ENCODE measurements at regions not wholly inside any gene's neighbourhood (a gene's known extent, or its start where the extent isn't known, plus 50 kb on each side); places are given as distances from the start of the nearest gene placed in this dataset.

DNA sequence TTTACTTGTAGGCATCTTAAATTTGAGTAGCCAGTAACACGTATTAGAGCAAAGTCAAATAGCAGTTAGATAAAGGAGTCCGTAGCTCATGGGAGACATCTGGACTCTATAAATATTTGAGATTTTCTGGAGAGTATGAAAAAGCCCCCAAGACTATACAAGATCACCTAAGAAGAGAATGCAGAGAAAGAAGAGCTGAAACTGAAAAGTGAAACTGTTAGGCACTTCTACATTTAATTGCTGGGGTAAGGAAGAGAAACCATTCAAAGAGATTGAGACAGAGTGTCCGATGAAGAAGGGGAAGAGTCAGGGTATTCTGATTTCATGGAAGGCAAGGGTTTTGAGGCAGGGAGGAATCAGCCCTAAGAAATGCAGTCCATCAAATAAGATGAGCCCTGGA is 2372.1 kb downstream of the MAT2B start:
- DNase-seq (ENCODE audit: low read depth, low spot score) = no peak

GRCh38 chr5:165881259-165881658 is 2375.8 kb downstream of the MAT2B start:
- no peak for DNase-seq (ENCODE audit: low read depth, low spot score)

GRCh38 chr5:165882099-165882498 is 2376.7 kb downstream of the MAT2B start:
- no peak for DNase-seq (ENCODE audit: low read depth, low spot score)

- DNase-seq (ENCODE audit: low read depth, low spot score) = no peak
Observed at GRCh38 chr5:165885623-165886350, 2380.4 kb downstream of the MAT2B start.

- no peak for DNase-seq (ENCODE audit: low read depth, low spot score)
Observed at GRCh38 chr5:165887147-165887546, 2381.7 kb downstream of the MAT2B start.

GRCh38 chr5:165892383-165892782 is 2387.0 kb downstream of the MAT2B start:
- no peak for DNase-seq (ENCODE audit: low read depth, low spot score)

GRCh38 chr5:165894916-165895315 is 2389.5 kb downstream of the MAT2B start:
- DNase-seq (ENCODE audit: low read depth, low spot score) = no peak

DNA sequence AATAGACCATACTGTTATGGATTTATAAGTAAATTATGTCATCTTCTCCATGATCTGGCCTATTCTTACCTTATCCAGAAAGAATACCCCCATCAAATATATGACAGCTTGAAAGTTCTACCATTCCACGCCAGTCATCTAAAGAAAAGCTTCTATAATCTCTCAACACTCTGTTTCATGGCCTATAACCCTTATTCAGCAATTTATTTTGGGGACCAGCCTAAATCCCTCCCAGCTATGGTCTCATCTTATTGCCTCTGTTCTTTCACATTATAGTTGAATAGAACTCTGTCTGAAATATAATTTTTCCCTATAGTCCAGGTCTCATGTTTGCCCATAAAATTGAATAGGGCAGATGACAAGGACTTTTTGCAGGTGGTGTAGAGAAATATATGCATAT is 2387.6 kb upstream of the WWC1 start:
- DNase-seq (ENCODE audit: low read depth, low spot score) = no peak

DNA sequence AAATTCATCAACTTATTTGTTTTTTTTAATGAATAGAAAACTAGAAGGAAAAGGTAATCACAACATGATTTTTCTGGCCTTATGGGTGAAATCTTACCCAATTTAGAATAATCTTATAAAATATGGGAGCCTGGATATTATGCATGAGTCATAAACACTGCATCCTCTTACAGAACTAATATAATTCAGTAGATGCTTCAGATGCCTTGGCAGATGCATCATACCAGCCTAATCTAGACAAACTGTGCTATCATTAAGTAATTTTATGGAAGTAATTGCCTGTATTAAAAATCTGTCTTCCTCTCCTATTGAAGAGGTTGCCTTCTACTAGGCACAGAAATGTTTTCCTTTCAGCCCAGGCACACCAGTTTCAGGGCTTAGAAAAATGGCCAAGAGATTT is 2384.6 kb upstream of the WWC1 start:
- no peak for DNase-seq (ENCODE audit: low read depth, low spot score)

DNA sequence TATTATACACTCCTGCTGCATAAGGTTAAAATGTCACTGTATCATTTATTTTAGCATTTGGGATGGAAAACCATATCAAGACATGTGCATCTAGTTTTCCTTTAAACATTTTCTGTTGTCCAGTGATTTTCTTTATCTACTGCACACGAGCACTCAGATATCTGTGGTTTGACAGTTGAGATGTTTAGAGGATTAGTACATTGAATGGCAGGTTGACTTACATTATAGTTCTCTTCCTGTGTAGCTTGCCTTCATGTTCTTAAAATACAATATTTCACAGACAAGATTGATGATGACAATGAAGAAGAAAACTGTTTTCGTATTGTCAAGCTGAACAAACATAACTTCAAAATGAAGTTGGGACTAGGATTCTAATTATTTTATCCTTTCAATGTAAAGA is 2378.4 kb upstream of the WWC1 start:
- DNase-seq (ENCODE audit: low read depth, low spot score) = no peak

GRCh38 chr5:165914456-165914855 is 2377.0 kb upstream of the WWC1 start:
- no peak for DNase-seq (ENCODE audit: low read depth, low spot score)

GRCh38 chr5:165919196-165919595 is 2372.2 kb upstream of the WWC1 start:
- no peak for DNase-seq (ENCODE audit: low read depth, low spot score)

GRCh38 chr5:165920655-165921054 is 2370.8 kb upstream of the WWC1 start:
- no peak for DNase-seq (ENCODE audit: low read depth, low spot score)

DNA sequence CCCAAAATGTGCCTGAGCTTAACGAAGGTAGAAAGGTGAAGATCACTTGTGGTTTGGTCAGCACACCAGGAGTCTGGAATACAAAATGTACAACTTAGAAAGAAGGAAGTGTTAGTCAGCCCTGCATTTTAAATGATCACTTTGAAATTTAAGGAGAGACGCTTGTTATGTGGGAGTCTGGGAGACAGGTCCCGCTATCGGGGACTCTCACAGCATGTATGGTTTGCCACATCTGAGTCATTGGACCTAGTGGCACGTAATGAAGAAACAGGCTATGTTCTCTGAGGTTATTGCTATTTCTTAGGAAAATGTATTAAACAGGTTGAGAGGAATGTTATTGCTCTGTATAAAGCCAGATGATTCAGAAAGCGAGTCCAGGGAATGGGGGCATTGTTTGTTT is 2362.5 kb upstream of the WWC1 start:
- no peak for DNase-seq (ENCODE audit: low read depth, low spot score)

GRCh38 chr5:165940541-165940940 is 2350.9 kb upstream of the WWC1 start:
- DNase-seq (ENCODE audit: low read depth, low spot score) = no peak

DNA sequence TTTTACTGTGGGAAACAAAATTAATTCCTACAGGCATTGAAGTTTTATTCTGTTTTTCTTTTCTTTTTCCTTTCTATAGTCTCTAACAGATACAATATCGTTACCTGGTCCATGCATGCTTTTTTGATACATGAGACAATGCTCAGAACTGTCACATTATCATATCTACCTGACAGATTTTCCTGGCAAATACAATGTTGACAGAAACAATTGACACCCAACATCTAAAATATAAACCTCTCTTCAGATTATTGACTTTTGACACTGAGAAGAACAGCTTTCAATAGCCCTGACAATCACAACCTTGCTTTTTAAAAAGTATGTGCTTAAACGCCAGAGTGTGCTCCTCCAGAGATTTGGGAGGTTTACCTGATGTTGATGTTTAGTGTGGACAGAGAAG is 2334.6 kb upstream of the WWC1 start:
- no peak for DNase-seq (ENCODE audit: low read depth, low spot score)

DNA sequence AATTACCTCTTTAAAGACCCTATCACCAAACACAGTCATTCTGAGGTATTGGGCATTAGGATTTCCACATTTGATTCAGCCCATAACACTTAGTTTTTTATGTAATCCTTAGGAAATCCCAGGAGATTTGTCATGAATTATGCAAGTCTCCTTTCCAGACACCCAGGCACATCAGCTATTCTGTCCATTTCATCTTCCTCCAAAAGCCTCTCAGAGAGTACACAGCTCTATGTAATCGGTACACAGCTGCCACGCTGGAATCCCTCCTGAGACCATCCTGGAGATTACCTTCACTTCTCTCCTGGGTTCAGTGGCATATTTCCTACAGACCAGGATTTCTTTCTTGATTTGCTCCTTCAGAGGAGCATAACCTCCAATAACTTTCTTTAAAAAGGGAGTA is 2309.8 kb upstream of the WWC1 start:
- DNase-seq (ENCODE audit: low read depth, low spot score) = no peak

- DNase-seq (ENCODE audit: low read depth, low spot score) = no peak
Observed at GRCh38 chr5:165996201-165996875, 2295.1 kb upstream of the WWC1 start.

- DNase-seq (ENCODE audit: low read depth, low spot score) = no peak
Observed at GRCh38 chr5:165999693-166000320, 2291.6 kb upstream of the WWC1 start.

- DNase-seq (ENCODE audit: low read depth, low spot score) = no peak
Observed at GRCh38 chr5:166004006-166004405, 2287.4 kb upstream of the WWC1 start.

- no peak for DNase-seq (ENCODE audit: low read depth, low spot score)
Observed at GRCh38 chr5:166013415-166013814, 2278.0 kb upstream of the WWC1 start.

DNA sequence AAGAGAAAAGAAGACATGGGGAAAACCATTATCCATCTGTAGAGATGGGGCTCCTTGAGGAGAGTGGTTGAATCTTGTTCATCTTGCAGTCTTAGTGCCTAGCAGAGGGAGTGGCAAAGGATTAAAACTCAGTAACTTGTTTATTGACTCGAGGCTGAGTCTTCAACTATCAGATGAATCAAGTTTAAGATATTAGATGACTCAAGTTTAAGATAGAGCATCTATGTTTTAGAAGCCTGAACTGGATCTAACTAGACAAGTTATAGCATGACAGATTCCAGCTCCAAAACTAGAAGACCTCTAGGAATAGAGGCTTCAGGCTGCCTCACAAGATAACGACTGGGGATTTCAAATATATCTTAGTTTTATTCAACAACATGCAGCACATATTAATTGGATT is 2277.2 kb upstream of the WWC1 start:
- no peak for DNase-seq (ENCODE audit: low read depth, low spot score)

DNA sequence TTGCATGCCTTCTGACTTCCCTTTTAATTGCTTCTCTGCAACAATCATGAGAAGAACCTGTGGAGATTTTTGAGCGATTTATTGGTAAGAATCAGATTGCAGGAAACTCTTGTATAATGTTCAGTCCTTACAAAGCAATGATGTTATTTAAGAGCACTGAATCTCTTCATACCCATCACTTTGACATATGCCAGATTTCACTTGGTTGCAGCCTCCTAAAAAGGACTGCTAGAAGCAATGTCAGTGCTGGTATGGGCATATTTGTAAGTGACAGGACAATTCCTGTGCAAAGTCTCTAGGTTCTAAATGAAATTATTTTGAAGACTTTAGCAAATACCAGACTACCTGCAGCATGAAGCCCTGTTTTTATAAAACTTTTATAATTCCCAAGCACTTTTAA is 2272.7 kb upstream of the WWC1 start:
- no peak for DNase-seq (ENCODE audit: low read depth, low spot score)

All from pulmonary artery endothelial cell (primary cell).